ENCODE measurements at regions not wholly inside any gene's neighbourhood (a gene's known extent, or its start where the extent isn't known, plus 50 kb on each side); places are given as distances from the start of the nearest gene placed in this dataset.
"Not testable (repeated sequence)": the region's sequence is repeated elsewhere in the genome, so short reads cannot be mapped to it uniquely, and the experiment has no call there.

- no peak for DNase-seq (ENCODE audit: low spot score)
Observed at GRCh38 chr4:179692222-179692621, 2250.0 kb upstream of the AGA start.

- no peak for DNase-seq (ENCODE audit: low spot score)
Observed at GRCh38 chr4:179695175-179695574, 2252.9 kb upstream of the AGA start.

DNA sequence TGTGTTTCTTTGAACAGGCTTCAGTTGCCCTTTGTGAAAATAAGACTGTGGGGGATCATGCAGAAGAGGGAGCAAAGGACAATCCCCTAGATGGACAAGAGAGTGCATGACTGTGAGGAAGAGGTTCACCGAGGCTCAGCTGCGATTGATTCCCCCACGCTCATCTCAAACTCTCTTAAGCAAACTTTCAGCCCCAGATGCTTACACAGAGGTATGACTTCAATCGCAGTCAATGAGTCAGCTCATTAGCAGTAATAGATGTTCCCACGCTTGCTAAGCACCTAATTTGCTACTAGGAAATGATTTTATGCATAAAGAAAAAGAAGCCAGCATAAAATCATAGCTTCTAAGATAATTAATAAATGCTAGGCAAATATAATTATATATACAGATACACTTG lies 2256.1 kb upstream of the AGA start:
- no peak for DNase-seq (ENCODE audit: low spot score)

GRCh38 chr4:179709961-179710624 lies 2267.9 kb upstream of the AGA start:
- no peak for DNase-seq (ENCODE audit: low spot score)

DNA sequence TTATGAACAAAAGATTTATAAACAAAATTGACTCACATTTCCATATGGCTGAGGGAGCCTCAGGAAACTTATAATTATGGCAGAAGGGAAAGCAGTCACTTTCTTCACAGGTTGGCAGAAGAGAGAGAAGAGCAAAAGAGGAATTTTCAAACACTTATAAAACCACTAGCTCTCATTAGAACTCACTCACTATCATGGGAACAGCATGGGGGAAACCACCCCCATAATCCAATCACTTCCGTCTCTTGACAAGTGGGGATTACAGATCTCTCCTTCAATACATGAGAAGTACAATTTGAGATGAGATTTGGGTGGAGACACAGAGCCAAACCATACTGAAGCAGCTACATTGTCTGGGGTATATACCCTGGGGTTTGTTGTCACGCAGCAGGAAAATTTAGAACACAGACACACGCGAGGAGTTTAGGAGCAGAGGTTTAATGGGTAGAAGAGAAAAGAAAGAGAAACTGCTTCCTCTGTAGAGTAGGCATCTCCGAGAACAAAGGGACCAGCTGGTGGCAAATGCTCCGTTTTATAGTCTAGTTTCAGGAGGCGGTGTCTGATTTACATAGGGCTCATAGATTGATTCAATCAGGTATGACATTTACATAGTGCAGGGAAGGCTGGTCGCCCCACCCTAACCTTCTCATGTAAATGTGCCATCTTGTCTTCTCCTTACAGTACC lies 2277.7 kb upstream of the AGA start:
- no peak for DNase-seq (ENCODE audit: low spot score)

DNA sequence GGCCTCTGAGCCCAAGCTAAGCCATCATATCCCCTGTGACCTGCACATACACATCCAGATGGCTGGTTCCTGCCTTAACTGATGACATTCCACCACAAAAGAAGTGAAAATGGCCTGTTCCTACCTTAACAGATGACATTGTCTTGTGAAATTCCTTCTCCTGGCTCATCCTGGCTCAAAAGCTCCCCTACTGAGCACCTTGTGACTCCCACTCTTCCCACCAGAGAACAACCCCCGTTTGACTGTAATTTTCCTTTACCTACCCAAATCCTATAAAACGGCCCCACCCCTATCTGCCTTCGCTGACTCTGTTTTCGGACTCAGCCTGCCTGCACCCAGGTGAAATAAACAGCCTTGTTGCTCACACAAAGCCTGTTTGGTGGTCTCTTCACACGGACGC lies 2284.3 kb upstream of the AGA start:
- not testable (repeated sequence) for DNase-seq (ENCODE audit: low spot score)

DNA sequence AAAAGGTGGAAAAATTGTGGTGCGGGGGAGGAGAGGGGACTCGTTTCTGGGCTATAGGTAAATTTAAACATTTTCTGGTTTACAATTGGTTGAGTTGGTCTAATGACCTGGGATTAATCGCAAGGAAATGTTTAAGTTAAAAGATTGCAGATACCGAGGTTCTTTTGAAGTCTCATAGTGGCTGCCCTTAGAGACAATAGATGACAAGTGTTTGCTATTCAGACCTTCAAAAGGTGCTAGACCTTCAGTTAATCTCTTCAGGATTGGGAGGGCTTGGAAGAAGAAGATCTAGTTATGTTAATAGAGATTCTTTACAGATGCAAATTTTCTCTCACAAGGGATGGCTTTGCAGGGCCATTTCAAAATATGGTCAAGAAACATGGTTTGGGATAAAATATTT lies 2286.1 kb upstream of the AGA start:
- no peak for DNase-seq (ENCODE audit: low spot score)

GRCh38 chr4:179736820-179737219 lies 2294.6 kb upstream of the AGA start:
- DNase-seq (ENCODE audit: low spot score): not testable (repeated sequence)

DNA sequence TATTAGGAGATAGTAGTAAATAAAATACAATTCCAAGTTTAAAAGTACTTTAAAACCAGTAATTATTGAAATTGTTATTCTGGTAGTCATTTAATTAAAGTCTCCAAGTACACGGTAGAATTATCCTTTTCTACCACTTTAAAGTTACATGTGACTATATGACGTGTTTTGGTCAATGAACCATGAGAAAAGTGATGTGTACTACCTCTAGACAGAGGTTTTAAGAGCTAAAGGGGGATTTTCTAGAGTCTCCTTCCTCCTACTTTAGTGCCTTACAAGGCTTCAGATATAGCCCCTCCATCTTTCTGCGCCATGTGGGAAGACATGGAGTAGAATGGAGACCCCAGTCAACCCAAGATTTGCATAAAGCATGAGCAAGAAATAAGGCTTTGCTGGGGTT lies 2296.6 kb upstream of the AGA start:
- DNase-seq (ENCODE audit: low spot score): no peak

- no peak for DNase-seq (ENCODE audit: low spot score)
Observed at GRCh38 chr4:179747218-179747910, 2305.1 kb upstream of the AGA start.

- no peak for DNase-seq (ENCODE audit: low spot score)
Observed at GRCh38 chr4:179748837-179749236, 2306.6 kb upstream of the AGA start.

DNA sequence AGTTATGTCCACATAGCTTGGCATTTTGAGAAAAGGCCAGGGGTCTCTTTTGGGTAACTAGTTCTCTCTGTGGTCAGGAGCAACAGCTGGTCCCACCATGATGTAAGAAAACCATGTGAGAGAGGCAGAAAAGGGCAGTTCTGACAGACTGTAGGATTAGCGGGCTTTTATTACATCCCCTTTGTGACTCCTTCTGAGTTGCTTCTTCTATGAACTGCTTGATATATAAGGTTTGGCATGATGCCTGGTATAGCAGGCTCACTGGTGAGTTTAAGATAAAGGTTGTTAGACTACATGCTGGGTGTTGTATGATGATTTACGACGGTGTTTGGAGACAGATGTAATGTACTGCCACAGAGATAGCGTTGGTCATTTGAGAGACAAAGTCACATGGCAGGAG lies 2308.1 kb upstream of the AGA start:
- no peak for DNase-seq (ENCODE audit: low spot score)

DNA sequence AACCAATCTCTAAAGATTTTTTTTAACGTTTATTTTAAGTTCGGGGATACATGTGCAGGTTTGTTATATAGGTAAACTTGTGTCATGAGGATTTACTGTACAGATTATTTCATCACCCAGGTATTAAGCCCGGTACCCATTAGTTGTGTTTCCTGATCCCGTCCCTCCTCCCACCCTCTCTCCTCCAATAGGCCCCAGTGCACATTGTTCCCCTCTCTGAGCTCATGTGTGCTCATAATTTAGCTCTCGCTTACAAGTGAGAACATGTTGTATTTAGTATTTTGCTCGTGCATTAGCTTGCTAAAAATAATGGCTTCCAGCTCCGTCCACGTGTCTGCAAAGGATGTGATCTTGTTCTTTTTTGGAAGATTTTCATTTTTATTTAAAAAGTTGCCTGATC lies 2309.4 kb upstream of the AGA start:
- no peak for DNase-seq (ENCODE audit: low spot score)

GRCh38 chr4:179755322-179755721 lies 2313.1 kb upstream of the AGA start:
- no peak for DNase-seq (ENCODE audit: low spot score)

GRCh38 chr4:179757641-179758040 lies 2315.4 kb upstream of the AGA start:
- DNase-seq (ENCODE audit: low spot score): no peak

GRCh38 chr4:179762840-179763239 lies 2320.6 kb upstream of the AGA start:
- no peak for DNase-seq (ENCODE audit: low spot score)

GRCh38 chr4:179766938-179767337 lies 2324.7 kb upstream of the AGA start:
- no peak for DNase-seq (ENCODE audit: low spot score)

DNA sequence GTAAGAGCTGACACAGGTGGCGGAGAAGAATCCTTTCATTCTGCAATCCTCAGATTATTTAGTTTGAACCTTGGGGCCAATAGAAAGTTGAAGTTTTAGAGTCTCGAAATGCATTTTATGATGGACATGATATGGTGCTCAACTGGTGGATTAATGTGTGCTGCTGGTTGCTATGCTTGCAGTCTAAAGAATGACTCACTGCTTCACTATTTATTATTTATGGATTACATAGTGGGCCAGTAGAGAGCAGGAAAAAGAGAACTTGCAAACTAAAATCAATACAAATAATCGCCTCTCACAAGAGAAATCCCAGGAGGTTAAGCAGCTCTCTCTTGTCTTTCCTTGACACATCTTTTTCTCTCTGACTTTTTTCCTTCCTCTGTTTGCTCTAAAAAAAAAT lies 2326.8 kb upstream of the AGA start:
- DNase-seq (ENCODE audit: low spot score): no peak

- no peak for DNase-seq (ENCODE audit: low spot score)
Observed at GRCh38 chr4:179797738-179798137, 2355.5 kb upstream of the AGA start.

GRCh38 chr4:179803857-179804256 lies 2361.6 kb upstream of the AGA start:
- DNase-seq (ENCODE audit: low spot score): no peak

DNA sequence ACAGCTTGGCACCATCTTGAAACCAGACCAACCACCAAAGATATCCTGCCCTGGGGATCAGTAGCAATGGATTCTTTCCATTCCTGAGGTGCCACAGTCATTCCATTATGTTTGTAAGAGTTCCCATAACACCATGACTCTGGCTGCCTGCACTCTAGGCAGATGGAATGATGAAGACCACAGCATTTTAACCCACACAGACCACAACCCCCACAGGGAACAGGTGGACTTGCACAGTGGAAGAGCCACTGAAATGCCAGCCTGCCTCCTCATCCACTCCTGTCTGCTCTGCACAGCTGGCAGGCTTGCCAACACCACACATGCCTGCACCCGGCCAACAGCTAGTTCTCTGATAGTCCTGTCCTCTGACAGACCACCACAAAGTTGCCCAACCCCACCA lies 2362.2 kb upstream of the AGA start:
- DNase-seq (ENCODE audit: low spot score): no peak

GRCh38 chr4:179817317-179817716 lies 2375.1 kb upstream of the AGA start:
- no peak for DNase-seq (ENCODE audit: low spot score)

- no peak for DNase-seq (ENCODE audit: low spot score)
Observed at GRCh38 chr4:179823342-179823741, 2381.1 kb upstream of the AGA start.
